HEK293 (cell line): ENCODE measurements at regions not wholly inside any gene's neighbourhood (a gene's known extent, or its start where the extent isn't known, plus 50 kb on each side); places are given as distances from the start of the nearest gene placed in this dataset.

Source experiments
- TRIM28 ChIP-seq: IDR thresholded peaks from 2 replicates; pipeline ENCODE4 v1.6.1; 2011; ENCODE audit warnings: low read length, control low read depth, borderline replicate concordance
- ZNF184 ChIP-seq: fragments of 450-650 bp; IDR thresholded peaks from 2 replicates; pipeline ENCODE4 v1.5.1; 2018; ENCODE audit warnings: missing biosample characterization, mild to moderate bottlenecking, missing genetic modification characterization
- ZNF302 ChIP-seq: fragments of 450-650 bp; formaldehyde crosslinking; IDR thresholded peaks from 2 replicates; pipeline ENCODE4 v1.5.1; 2016; ENCODE audit warnings: missing biosample characterization, missing genetic modification characterization, low read depth
- ZNF768 ChIP-seq: fragments of 450-650 bp; formaldehyde crosslinking; IDR thresholded peaks from 2 replicates; pipeline ENCODE4 v1.5.1; 2018; ENCODE audit warnings: missing biosample characterization, mild to moderate bottlenecking, missing genetic modification characterization
- ZNF776 ChIP-seq: fragments of 450-650 bp; formaldehyde crosslinking; IDR thresholded peaks from 2 replicates; pipeline ENCODE4 v1.5.0; 2017; ENCODE audit warnings: missing biosample characterization, missing genetic modification characterization, borderline replicate concordance
- TF ChIP-seq, protein P1 (sequence below): fragments of 450-650 bp; formaldehyde crosslinking; IDR thresholded peaks from 2 replicates; pipeline ENCODE4 v1.5.1; 2016; ENCODE audit warnings: missing biosample characterization, missing genetic modification characterization
- TF ChIP-seq, protein P2 (sequence below): fragments of 450-650 bp; formaldehyde crosslinking; IDR thresholded peaks from 2 replicates; pipeline ENCODE4 v1.5.1; 2016; ENCODE audit warnings: missing biosample characterization, missing genetic modification characterization
- TF ChIP-seq, protein P3 (sequence below): IDR thresholded peaks from 2 replicates; pipeline ENCODE4 v1.6.1; 2011; ENCODE audit warnings: mild to moderate bottlenecking, low read depth, low read length, borderline replicate concordance
- TF ChIP-seq, protein P4 (sequence below): fragments of 450-650 bp; formaldehyde crosslinking; IDR thresholded peaks from 2 replicates; pipeline ENCODE4 v1.5.1; 2016; ENCODE audit warnings: missing biosample characterization, missing genetic modification characterization

DNA sequence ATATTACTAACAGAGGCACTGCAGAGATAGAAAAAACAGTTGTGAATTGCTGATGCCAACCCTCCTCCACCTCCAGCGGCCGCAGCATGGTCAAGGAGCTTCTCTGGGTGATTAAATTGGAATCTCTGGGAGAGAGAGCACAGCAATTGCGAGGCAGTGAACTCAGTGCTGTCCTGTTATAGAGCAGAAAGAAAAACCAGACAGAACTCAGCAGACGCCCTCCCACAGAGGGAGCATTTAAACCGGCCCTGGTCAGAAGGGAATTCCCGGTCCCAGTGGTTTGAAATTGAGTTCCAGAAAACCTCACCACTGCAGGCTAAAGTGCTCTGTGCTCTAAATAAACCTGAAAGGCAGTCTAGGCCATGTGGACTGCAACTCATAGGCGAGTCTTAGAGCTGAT, 175.4 kb downstream of the SQOR start:
- TF ChIP-seq, protein P1, sequence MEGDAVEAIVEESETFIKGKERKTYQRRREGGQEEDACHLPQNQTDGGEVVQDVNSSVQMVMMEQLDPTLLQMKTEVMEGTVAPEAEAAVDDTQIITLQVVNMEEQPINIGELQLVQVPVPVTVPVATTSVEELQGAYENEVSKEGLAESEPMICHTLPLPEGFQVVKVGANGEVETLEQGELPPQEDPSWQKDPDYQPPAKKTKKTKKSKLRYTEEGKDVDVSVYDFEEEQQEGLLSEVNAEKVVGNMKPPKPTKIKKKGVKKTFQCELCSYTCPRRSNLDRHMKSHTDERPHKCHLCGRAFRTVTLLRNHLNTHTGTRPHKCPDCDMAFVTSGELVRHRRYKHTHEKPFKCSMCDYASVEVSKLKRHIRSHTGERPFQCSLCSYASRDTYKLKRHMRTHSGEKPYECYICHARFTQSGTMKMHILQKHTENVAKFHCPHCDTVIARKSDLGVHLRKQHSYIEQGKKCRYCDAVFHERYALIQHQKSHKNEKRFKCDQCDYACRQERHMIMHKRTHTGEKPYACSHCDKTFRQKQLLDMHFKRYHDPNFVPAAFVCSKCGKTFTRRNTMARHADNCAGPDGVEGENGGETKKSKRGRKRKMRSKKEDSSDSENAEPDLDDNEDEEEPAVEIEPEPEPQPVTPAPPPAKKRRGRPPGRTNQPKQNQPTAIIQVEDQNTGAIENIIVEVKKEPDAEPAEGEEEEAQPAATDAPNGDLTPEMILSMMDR (tag by site-specific recombination) = no peak
- TF ChIP-seq ZNF184 = no peak
- TF ChIP-seq ZNF302 = no peak
- TF ChIP-seq, protein P2, sequence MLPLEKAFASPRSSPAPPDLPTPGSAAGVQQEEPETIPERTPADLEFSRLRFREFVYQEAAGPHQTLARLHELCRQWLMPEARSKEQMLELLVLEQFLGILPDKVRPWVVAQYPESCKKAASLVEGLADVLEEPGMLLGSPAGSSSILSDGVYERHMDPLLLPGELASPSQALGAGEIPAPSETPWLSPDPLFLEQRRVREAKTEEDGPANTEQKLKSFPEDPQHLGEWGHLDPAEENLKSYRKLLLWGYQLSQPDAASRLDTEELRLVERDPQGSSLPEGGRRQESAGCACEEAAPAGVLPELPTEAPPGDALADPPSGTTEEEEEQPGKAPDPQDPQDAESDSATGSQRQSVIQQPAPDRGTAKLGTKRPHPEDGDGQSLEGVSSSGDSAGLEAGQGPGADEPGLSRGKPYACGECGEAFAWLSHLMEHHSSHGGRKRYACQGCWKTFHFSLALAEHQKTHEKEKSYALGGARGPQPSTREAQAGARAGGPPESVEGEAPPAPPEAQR (tag by site-specific recombination) = no peak
- TF ChIP-seq ZNF768 (tag by site-specific recombination) = no peak
- TF ChIP-seq ZNF776 (tag by site-specific recombination) = no peak
- TF ChIP-seq, protein P3, sequence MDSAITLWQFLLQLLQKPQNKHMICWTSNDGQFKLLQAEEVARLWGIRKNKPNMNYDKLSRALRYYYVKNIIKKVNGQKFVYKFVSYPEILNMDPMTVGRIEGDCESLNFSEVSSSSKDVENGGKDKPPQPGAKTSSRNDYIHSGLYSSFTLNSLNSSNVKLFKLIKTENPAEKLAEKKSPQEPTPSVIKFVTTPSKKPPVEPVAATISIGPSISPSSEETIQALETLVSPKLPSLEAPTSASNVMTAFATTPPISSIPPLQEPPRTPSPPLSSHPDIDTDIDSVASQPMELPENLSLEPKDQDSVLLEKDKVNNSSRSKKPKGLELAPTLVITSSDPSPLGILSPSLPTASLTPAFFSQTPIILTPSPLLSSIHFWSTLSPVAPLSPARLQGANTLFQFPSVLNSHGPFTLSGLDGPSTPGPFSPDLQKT = no peak
- TF ChIP-seq, protein P4, sequence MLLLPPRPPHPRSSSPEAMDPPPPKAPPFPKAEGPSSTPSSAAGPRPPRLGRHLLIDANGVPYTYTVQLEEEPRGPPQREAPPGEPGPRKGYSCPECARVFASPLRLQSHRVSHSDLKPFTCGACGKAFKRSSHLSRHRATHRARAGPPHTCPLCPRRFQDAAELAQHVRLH (tag by site-specific recombination) = no peak
- TF ChIP-seq TRIM28 = no peak
